ENCODE measurements at regions not wholly inside any gene's neighbourhood (a gene's known extent, or its start where the extent isn't known, plus 50 kb on each side); places are given as distances from the start of the nearest gene placed in this dataset.

DNA sequence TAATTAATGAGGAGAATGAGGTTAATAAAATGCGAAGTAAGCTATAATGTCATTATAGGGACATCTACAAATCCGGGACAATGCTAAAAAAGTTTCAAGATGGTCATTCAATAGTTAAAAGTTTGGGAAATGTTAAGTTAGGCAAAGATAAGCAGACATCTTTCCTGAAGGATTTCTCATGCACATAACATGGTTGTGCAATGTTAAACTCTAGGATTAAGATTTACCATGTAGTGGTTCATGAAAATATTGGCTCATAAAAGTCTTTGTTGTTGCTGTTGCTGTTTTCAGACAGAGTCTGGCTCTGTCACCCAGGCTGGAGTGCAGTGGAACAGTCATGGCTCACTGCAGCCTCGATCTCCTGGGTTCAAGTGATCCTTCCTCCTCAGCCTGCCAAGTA lies 751.5 kb upstream of the CCDC179 start:
- TF ChIP-seq POLR2A (IDR thresholded peaks at IDR 0.05), result no peak
- TF ChIP-seq CTCF (IDR thresholded peaks at IDR 0.05), result no peak
